H1 (cell line): ENCODE measurements at regions not wholly inside any gene's neighbourhood (a gene's known extent, or its start where the extent isn't known, plus 50 kb on each side); places are given as distances from the start of the nearest gene placed in this dataset.

Experiments used
- CTCF ChIA-PET: fragments of 300-600 bp; sonication (Branson Sonifier 250); formaldehyde crosslinking; loops from one replicate; lab custom pipeline; 2021; ENCODE audit not compliant: partially characterized antibody; lab: Charles Lee
- POLR2A ChIA-PET: fragments of 300-600 bp; sonication (Branson Sonifier 250); formaldehyde crosslinking; loops from one replicate; lab custom pipeline; 2021; ENCODE audit warnings: inconsistent platforms; ENCODE audit not compliant: partially characterized antibody; lab: Charles Lee
- DNase-seq, 2 experiments: peaks; one replicate each; pipeline versions ENCODE4 v3.0.0 to v3.0.0-alpha.2; 2010 to 2022; ENCODE audit warnings: low spot score in 2 of 2, low read depth in 1 of 2, mixed read lengths in 1 of 2
- FAIRE-seq: peaks from 2 replicates; lab custom pipeline; 2011; peaks lifted over from hg19 to GRCh38; lab: Jason Lieb, UNC
- H2AFZ ChIP-seq: 2 replicates; pipeline ENCODE4 v1.8.1; 2012; ENCODE audit warnings: low read length, inconsistent platforms
- H2AK5ac ChIP-seq: 2 replicates; pipeline ENCODE4 v1.6.1; 2013; ENCODE audit warnings: low read depth, low read length
- H2BK120ac ChIP-seq: replicated peaks from 2 replicates; pipeline ENCODE3; 2013; ENCODE audit warnings: low read depth, low read length, inconsistent platforms
- H2BK12ac ChIP-seq: 2 replicates; pipeline ENCODE4 v1.6.1; 2013; ENCODE audit warnings: low read depth, low read length
- H2BK15ac ChIP-seq: 2 replicates; pipeline ENCODE4 v1.6.1; 2013; ENCODE audit warnings: low read length
- H2BK20ac ChIP-seq: 2 replicates; pipeline ENCODE4 v1.6.1; 2013; ENCODE audit warnings: low read length
- H2BK5ac ChIP-seq: 2 replicates; pipeline ENCODE4 v1.6.1; 2013; ENCODE audit warnings: low read depth, low read length
- H3K14ac ChIP-seq: 2 replicates; pipeline ENCODE4 v1.6.1; 2013; ENCODE audit warnings: inconsistent platforms; ENCODE audit not compliant: insufficient read length
- H3K18ac ChIP-seq: 2 replicates; pipeline ENCODE4 v1.6.1; 2013; ENCODE audit warnings: low read length; ENCODE audit errors: extremely low read depth
- H3K23ac ChIP-seq: 2 replicates; pipeline ENCODE4 v1.6.1; 2013; ENCODE audit warnings: inconsistent platforms; ENCODE audit not compliant: insufficient read length
- H3K23me2 ChIP-seq: 2 replicates; pipeline ENCODE4 v1.6.1; 2013; ENCODE audit warnings: low read depth, low read length
- H3K27ac ChIP-seq: 2 replicates; pipeline ENCODE4 v1.6.1; 2011; ENCODE audit warnings: low read depth, low read length, inconsistent platforms
- H3K27me3 ChIP-seq, 4 experiments: replicated peaks in 1 of 4; 1 replicate in 1 of 4; 2 replicates in 3 of 4; pipeline versions ENCODE4 v1.6.1 to v1.8.1; 2011 to 2013; ENCODE audit warnings: low read length in 3 of 4, mild to moderate bottlenecking in 3 of 4, inconsistent platforms in 2 of 4, mixed read lengths in 2 of 4, moderate library complexity in 1 of 4; ENCODE audit not compliant: control insufficient read depth in 3 of 4, insufficient read depth in 3 of 4; ENCODE audit errors: extremely low read depth in 1 of 4
- H3K36me3 ChIP-seq, 4 experiments: 2 replicates each; pipeline versions ENCODE4 v1.6.1 to v1.8.1; 2011 to 2013; ENCODE audit warnings: mild to moderate bottlenecking in 4 of 4, low read length in 3 of 4, moderate library complexity in 2 of 4, control low read depth in 1 of 4, inconsistent platforms in 1 of 4; ENCODE audit not compliant: insufficient read depth in 4 of 4, control insufficient read depth in 2 of 4
- H3K4ac ChIP-seq: replicated peaks from 2 replicates; pipeline ENCODE3; 2013; ENCODE audit warnings: low read length, low read depth, mixed read lengths, inconsistent platforms; ENCODE audit not compliant: insufficient read length
- H3K4me1 ChIP-seq, 4 experiments: replicated peaks in 1 of 4; 1 replicate in 1 of 4; 2 replicates in 3 of 4; pipeline versions ENCODE4 v1.6.1 to v1.8.1; 2011 to 2013; ENCODE audit warnings: low read length in 3 of 4, inconsistent platforms in 2 of 4, mixed read lengths in 1 of 4; ENCODE audit not compliant: insufficient read depth in 4 of 4, control insufficient read depth in 3 of 4
- H3K4me2 ChIP-seq, 2 experiments: 2 replicates each; pipeline versions ENCODE4 v1.6.1 to v1.8.1; 2011 to 2013; ENCODE audit warnings: low read depth in 2 of 2, low read length in 2 of 2, control low read depth in 1 of 2, inconsistent platforms in 1 of 2, mild to moderate bottlenecking in 1 of 2; ENCODE audit not compliant: insufficient read depth in 1 of 2
- H3K4me3 ChIP-seq, 4 experiments: fragments of 200-600, 300-600 bp in 1 of 4; sonication (generic), shearing (Covaris generic), sonication (Bioruptor Twin) in 1 of 4; 2 replicates each; pipeline versions ENCODE4 v1.5.1 to v1.8.1; 2011 to 2016; ENCODE audit warnings: low read length in 4 of 4, low read depth in 3 of 4, control low read depth in 2 of 4, inconsistent platforms in 2 of 4, mild to moderate bottlenecking in 2 of 4, mixed read lengths in 1 of 4, moderate library complexity in 1 of 4; ENCODE audit not compliant: insufficient read depth in 2 of 4; ENCODE audit errors: extremely low read depth in 1 of 4
- H3K56ac ChIP-seq: replicated peaks from 2 replicates; pipeline ENCODE3; 2013; ENCODE audit warnings: low read depth, mild to moderate bottlenecking, mixed read lengths, low read length, inconsistent platforms; ENCODE audit not compliant: insufficient read length
- H3K79me1 ChIP-seq: 2 replicates; pipeline ENCODE4 v1.6.1; 2013; ENCODE audit warnings: low read depth, low read length, control low read depth
- H3K79me2 ChIP-seq, 2 experiments: 2 replicates each; pipeline versions ENCODE4 v1.6.1 to v1.8.1; 2012 to 2013; ENCODE audit warnings: low read length in 2 of 2, mild to moderate bottlenecking in 2 of 2, inconsistent platforms in 1 of 2; ENCODE audit not compliant: insufficient read depth in 2 of 2, control insufficient read depth in 1 of 2
- H3K9ac ChIP-seq, 4 experiments: replicated peaks in 1 of 4; 1 replicate in 1 of 4; 2 replicates in 3 of 4; pipeline versions ENCODE4 v1.6.1 to v1.8.1; 2011 to 2013; ENCODE audit warnings: low read depth in 3 of 4, low read length in 3 of 4, control low read depth in 2 of 4, mild to moderate bottlenecking in 2 of 4, moderate library complexity in 2 of 4, inconsistent platforms in 1 of 4; ENCODE audit errors: extremely low read depth in 1 of 4
- H3K9me3 ChIP-seq, 2 experiments: 2 replicates each; pipeline versions ENCODE4 v1.6.1 to v1.8.1; 2012 to 2013; ENCODE audit warnings: mild to moderate bottlenecking in 2 of 2, moderate library complexity in 2 of 2, control low read depth in 1 of 2, inconsistent platforms in 1 of 2, low read depth in 1 of 2, low read length in 1 of 2, mixed read lengths in 1 of 2; ENCODE audit not compliant: insufficient read depth in 2 of 2
- H4K20me1 ChIP-seq, 2 experiments: replicated peaks in 1 of 2; 2 replicates each; pipeline versions ENCODE3 to v1.8.1; 2011 to 2013; ENCODE audit warnings: inconsistent platforms in 2 of 2, low read length in 2 of 2, mild to moderate bottlenecking in 1 of 2; ENCODE audit not compliant: insufficient read depth in 2 of 2, control insufficient read depth in 1 of 2
- H4K5ac ChIP-seq: 2 replicates; pipeline ENCODE4 v1.6.1; 2013; ENCODE audit warnings: low read length, low read depth, mixed read lengths, inconsistent platforms; ENCODE audit not compliant: insufficient read length
- H4K8ac ChIP-seq: 2 replicates; pipeline ENCODE4 v1.8.0; 2013; ENCODE audit warnings: mild to moderate bottlenecking, moderate library complexity, low read length, inconsistent platforms; ENCODE audit not compliant: insufficient read depth; ENCODE audit errors: extremely low read depth
- H4K91ac ChIP-seq: replicated peaks from 2 replicates; pipeline ENCODE3; 2013; ENCODE audit warnings: low read length, mixed read lengths, inconsistent platforms; ENCODE audit not compliant: insufficient read length
- RAD21 ChIP-seq, 2 experiments: IDR thresholded peaks in 1 of 2; conservative IDR thresholded peaks in 1 of 2; 2 replicates each; pipeline ENCODE4 v1.6.1; 2011; ENCODE audit warnings: low read depth in 2 of 2, low read length in 2 of 2, improper control_type of control experiment in 1 of 2, inconsistent platforms in 1 of 2, mild to moderate bottlenecking in 1 of 2, moderate library complexity in 1 of 2
- TAF1 ChIP-seq: IDR thresholded peaks from 2 replicates; pipeline ENCODE4 v1.6.1; 2011; ENCODE audit warnings: mild to moderate bottlenecking, low read depth, low read length
- TF ChIP-seq, protein P1 (sequence below): IDR thresholded peaks from 2 replicates; pipeline ENCODE4 v1.6.1; 2011; ENCODE audit warnings: low read length, improper control_type of control experiment
- TF ChIP-seq, protein P2 (sequence below), 3 experiments: IDR thresholded peaks; 1 replicate in 2 of 3; 2 replicates in 1 of 3; pipeline versions ENCODE4 v1.5.1 to v1.6.1; 2011; ENCODE audit warnings: low read length in 3 of 3, mild to moderate bottlenecking in 3 of 3, inconsistent platforms in 2 of 3, low read depth in 1 of 3, moderate library complexity in 1 of 3; ENCODE audit not compliant: insufficient read depth in 1 of 3; ENCODE audit errors: control extremely low read depth in 1 of 3

DNA sequence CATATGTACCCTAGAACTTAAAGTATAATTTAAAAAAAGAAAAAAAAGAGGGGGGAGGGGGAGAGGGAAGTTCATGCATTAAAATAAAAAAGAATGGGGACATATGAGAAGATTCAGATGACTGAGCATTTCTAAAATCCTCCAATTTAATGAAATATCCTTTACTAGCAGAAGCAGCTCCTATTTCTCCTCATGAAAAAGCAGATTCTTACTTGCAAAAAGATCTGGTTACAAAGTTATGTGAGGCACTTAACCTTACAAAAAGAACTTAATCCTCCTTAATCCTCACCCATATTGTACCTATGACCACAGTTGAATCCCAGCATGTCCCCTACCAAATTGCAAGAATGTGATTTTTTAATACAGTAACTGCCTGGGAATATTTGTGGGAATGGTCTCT lies 298.5 kb downstream of the SRGAP2C start:
- no peak overlapping the region for H2BK5ac ChIP-seq
- H3K4me2 ChIP-seq, result no peak overlapping the region
- no peak overlapping the region for H3K4ac ChIP-seq
- no peak overlapping the region for H4K8ac ChIP-seq
- no peak overlapping the region for H2AFZ ChIP-seq
- H3K18ac ChIP-seq, result no peak overlapping the region
- no peak overlapping the region for H2BK20ac ChIP-seq
- ChIA-PET CTCF (no interaction called here), POLR2A (no interaction called here)
- H3K36me3 ChIP-seq, result no peaks in the 10 kb centered on the region
- H3K27ac ChIP-seq, result no peak overlapping the region
- H2BK120ac ChIP-seq, result no peak overlapping the region
- H3K4me1 ChIP-seq, result no peaks in the 10 kb centered on the region
- no peak overlapping the region for H3K9ac ChIP-seq
- H4K91ac ChIP-seq, result no peak overlapping the region
- H3K23ac ChIP-seq, result no peak overlapping the region
- no peaks in the 10 kb centered on the region for H3K23me2 ChIP-seq
- no peaks in the 10 kb centered on the region for H3K79me1 ChIP-seq
- H4K5ac ChIP-seq, result no peak overlapping the region
- no peaks in the 10 kb centered on the region for H4K20me1 ChIP-seq
- no peak overlapping the region for H2BK12ac ChIP-seq
- no peaks in the 10 kb centered on the region for H3K79me2 ChIP-seq
- no peak overlapping the region for H2BK15ac ChIP-seq
- FAIRE-seq, result no peak
- H3K4me3 ChIP-seq, result no peak overlapping the region
- H3K56ac ChIP-seq, result no peak overlapping the region
- no peaks in the 10 kb centered on the region for H3K27me3 ChIP-seq
- no peak overlapping the region for H2AK5ac ChIP-seq
- H3K9me3 ChIP-seq, result no peaks in the 10 kb centered on the region; a peak in 1 of 4 replicates
- no peak for DNase-seq
- no peak overlapping the region for H3K14ac ChIP-seq
- TF ChIP-seq, protein P1, sequence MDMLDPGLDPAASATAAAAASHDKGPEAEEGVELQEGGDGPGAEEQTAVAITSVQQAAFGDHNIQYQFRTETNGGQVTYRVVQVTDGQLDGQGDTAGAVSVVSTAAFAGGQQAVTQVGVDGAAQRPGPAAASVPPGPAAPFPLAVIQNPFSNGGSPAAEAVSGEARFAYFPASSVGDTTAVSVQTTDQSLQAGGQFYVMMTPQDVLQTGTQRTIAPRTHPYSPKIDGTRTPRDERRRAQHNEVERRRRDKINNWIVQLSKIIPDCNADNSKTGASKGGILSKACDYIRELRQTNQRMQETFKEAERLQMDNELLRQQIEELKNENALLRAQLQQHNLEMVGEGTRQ, result no peak
- no peak for TF ChIP-seq TAF1
- TF ChIP-seq RAD21 (IDR thresholded peaks at IDR 0.05 in 1 of 2, conservative IDR thresholded peaks at IDR 0.05 in 1 of 2; ENCODE audit: low read depth in 2 of 2, low read length in 2 of 2), result no peak
- TF ChIP-seq, protein P2, sequence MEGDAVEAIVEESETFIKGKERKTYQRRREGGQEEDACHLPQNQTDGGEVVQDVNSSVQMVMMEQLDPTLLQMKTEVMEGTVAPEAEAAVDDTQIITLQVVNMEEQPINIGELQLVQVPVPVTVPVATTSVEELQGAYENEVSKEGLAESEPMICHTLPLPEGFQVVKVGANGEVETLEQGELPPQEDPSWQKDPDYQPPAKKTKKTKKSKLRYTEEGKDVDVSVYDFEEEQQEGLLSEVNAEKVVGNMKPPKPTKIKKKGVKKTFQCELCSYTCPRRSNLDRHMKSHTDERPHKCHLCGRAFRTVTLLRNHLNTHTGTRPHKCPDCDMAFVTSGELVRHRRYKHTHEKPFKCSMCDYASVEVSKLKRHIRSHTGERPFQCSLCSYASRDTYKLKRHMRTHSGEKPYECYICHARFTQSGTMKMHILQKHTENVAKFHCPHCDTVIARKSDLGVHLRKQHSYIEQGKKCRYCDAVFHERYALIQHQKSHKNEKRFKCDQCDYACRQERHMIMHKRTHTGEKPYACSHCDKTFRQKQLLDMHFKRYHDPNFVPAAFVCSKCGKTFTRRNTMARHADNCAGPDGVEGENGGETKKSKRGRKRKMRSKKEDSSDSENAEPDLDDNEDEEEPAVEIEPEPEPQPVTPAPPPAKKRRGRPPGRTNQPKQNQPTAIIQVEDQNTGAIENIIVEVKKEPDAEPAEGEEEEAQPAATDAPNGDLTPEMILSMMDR (IDR thresholded peaks at IDR 0.05; ENCODE audit: control extremely low read depth in 1 of 3, insufficient read depth in 1 of 3, low read depth in 1 of 3, low read length in 3 of 3), result no peak
